ENCODE measurements at regions not wholly inside any gene's neighbourhood (a gene's known extent, or its start where the extent isn't known, plus 50 kb on each side); places are given as distances from the start of the nearest gene placed in this dataset.
A peak's percentile ranks its signal among the peaks of the same experiment; 100 is the strongest.

DNA sequence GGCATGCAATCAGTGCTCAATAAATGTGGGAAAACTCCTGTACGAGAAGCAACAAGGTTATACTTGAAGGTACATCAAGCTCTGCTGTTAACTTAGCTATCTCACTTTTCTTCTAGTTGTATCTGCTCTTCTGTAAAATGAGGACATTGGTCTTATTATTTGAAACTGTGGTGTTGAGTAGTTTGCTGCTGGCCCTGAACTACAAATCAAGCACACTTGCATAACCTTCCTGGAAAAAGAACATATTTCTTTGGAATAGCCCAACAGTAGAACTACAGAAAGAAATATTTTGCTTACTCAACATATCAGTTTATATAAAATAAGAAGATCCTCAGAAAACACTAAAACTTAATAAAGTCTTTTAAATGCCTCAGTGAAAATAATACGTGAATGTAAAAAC lies 203.0 kb downstream of the KCTD12 start:
- Histone ChIP-seq H3K27me3 (no peaks in the 10 kb centered on the region), H3K27ac (no peak overlapping the region), H3K4me1 (peaks cover 0 to 13% (median 11%) of the 10 kb centered on the region in 4 donors), H3K9me3 (no peaks in the 10 kb centered on the region), H3K36me3 (no peaks in the 10 kb centered on the region), H3K4me3 (no peak overlapping the region)
- DNase-seq (no peak), ATAC-seq (ENCODE audit: low FRiP score in 2 of 2) (no peak)
- TF ChIP-seq POLR2A (IDR thresholded peaks at IDR 0.05): no peak
- TF ChIP-seq, protein P1, sequence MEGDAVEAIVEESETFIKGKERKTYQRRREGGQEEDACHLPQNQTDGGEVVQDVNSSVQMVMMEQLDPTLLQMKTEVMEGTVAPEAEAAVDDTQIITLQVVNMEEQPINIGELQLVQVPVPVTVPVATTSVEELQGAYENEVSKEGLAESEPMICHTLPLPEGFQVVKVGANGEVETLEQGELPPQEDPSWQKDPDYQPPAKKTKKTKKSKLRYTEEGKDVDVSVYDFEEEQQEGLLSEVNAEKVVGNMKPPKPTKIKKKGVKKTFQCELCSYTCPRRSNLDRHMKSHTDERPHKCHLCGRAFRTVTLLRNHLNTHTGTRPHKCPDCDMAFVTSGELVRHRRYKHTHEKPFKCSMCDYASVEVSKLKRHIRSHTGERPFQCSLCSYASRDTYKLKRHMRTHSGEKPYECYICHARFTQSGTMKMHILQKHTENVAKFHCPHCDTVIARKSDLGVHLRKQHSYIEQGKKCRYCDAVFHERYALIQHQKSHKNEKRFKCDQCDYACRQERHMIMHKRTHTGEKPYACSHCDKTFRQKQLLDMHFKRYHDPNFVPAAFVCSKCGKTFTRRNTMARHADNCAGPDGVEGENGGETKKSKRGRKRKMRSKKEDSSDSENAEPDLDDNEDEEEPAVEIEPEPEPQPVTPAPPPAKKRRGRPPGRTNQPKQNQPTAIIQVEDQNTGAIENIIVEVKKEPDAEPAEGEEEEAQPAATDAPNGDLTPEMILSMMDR (IDR thresholded peaks at IDR 0.05): no peak
- TF ChIP-seq EP300 (IDR thresholded peaks at IDR 0.05): no peak
- TF ChIP-seq POLR2AphosphoS5 (IDR thresholded peaks at IDR 0.05): no peak
- WGBS, 2 donors: 75 to 89% methylated on average over 2 of the region's 2 CpGs

DNA sequence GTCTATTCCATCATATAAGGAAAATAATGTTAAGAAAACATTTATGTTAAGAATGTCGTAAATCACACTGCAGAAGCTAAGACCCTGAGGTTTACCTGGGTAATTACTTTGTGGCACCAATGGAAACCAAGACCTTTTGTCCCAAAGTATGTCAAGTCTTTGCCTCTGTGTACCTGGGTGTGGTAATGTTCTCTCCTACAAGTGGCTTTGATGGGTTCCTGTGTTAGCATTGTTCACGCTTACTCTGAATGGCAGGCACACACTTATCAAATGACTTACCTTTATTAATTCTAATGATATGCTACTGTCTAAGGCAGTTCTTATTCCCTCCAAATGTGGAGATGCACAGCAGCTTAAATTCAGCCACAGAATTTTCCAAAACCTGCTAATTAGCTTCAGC lies 206.1 kb downstream of the KCTD12 start:
- H3K27ac ChIP-seq: no peak overlapping the region
- H3K4me1 ChIP-seq: peaks cover 0 to 8% (median 4%) of the 10 kb centered on the region in 4 donors
- no peaks in the 10 kb centered on the region for H3K27me3 ChIP-seq
- no peak for DNase-seq
- no peaks in the 10 kb centered on the region for H3K9me3 ChIP-seq
- no peak for ATAC-seq (ENCODE audit: low FRiP score in 2 of 2)
- TF ChIP-seq POLR2AphosphoS5 (IDR thresholded peaks at IDR 0.05) (no peak), POLR2A (IDR thresholded peaks at IDR 0.05) (no peak), EP300 (IDR thresholded peaks at IDR 0.05) (no peak)
- TF ChIP-seq, protein P1 (IDR thresholded peaks at IDR 0.05): no peak
- WGBS, 2 donors: 32 to 60% methylated on average over 2 of the region's 2 CpGs
- H3K4me3 ChIP-seq: no peak overlapping the region
- H3K36me3 ChIP-seq: no peaks in the 10 kb centered on the region

DNA sequence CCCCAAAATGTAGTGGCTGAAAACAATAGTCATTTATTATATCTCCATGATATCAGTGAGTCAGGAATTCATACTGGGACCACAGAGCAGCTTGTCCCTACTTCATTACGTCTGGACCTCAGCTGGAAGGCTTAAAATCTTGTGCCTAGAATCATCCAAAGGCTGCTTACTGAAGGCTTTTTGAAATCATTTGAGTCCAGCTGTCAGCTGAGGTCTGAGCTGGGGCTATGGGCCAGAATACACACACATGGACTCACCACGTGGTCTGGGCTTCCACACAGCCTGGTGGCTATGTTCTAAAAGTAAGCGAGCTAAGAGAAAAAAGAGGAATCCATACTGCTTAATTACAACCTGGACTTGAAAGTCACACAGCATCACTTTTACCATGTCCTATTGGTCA lies 209.2 kb downstream of the KCTD12 start:
- no peak for TF ChIP-seq EP300 (IDR thresholded peaks at IDR 0.05)
- TF ChIP-seq POLR2A (IDR thresholded peaks at IDR 0.05): no peak
- Histone ChIP-seq H3K9me3 (no peaks in the 10 kb centered on the region), H3K27ac (no peak overlapping the region), H3K4me3 (no peak overlapping the region), H3K4me1 (no peaks in the 10 kb centered on the region), H3K27me3 (no peaks in the 10 kb centered on the region), H3K36me3 (no peaks in the 10 kb centered on the region)
- peak in 1 of 2 donors; percentile 69 for ATAC-seq (ENCODE audit: low FRiP score in 2 of 2)
- 71 to 84% methylated on average over 3 of the region's 3 CpGs for WGBS, 2 donors
- no peak for DNase-seq

DNA sequence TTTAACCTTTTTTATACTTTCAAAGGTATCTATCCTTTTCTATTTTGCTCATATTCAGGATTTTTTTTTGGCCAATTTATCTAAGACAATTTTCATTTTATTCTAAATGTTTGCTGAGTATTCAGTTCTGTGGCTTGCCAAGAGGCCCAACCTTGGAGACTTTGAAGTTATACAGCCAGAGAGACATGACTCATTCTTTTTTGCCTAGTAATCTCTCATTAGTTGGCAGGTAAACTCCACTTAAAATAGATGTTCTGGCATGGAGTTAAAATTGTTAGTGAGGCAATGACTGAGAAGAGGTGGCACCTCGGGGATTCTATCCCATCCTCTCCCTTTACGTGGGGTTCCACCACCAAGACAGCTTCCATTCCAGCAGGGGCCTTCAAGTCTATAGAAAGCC lies 213.8 kb downstream of the KCTD12 start:
- H3K4me3 ChIP-seq: no peak overlapping the region
- no peaks in the 10 kb centered on the region for H3K27me3 ChIP-seq
- TF ChIP-seq, protein P1 (IDR thresholded peaks at IDR 0.05): no peak
- TF ChIP-seq POLR2AphosphoS5 (IDR thresholded peaks at IDR 0.05) (no peak), EP300 (IDR thresholded peaks at IDR 0.05) (no peak), POLR2A (IDR thresholded peaks at IDR 0.05) (no peak)
- no peaks in the 10 kb centered on the region for H3K36me3 ChIP-seq
- no peak for DNase-seq
- H3K4me1 ChIP-seq: peaks cover 3 to 11% (median 6%) of the 10 kb centered on the region in 4 donors
- no peaks in the 10 kb centered on the region for H3K9me3 ChIP-seq
- H3K27ac ChIP-seq: no peak overlapping the region
- WGBS, 2 donors: 55 to 70% methylated on average over 2 of the region's 2 CpGs
- ATAC-seq (ENCODE audit: low FRiP score in 2 of 2): peak in 1 of 2 donors; percentile 24

DNA sequence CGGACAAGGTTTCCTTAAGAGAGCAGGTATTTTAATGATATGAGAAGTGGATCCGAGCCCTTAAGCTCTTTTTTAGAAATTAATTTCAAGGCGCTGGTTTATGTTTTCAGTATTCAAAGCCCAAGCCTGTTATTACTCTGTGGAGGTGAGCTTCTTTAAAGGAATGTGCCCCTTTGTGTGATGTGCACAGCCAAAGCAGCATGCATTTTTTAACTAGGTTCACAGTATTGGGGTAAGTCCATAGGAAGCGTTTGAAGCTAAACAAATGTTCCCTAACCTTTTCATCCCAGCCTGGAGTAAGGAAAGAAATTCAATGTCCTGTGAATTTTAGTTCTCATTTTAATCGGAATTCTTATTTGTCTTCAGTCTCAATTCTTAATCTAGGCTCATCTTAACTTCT lies 217.5 kb downstream of the KCTD12 start:
- Histone ChIP-seq H3K27me3 (no peaks in the 10 kb centered on the region), H3K4me1 (peaks cover 8 to 18% (median 9%) of the 10 kb centered on the region in 4 donors), H3K36me3 (no peaks in the 10 kb centered on the region), H3K9me3 (no peaks in the 10 kb centered on the region), H3K4me3 (no peak overlapping the region), H3K27ac (no peak overlapping the region)
- no peak for ATAC-seq (ENCODE audit: low FRiP score in 2 of 2)
- no peak for DNase-seq
- TF ChIP-seq POLR2A (IDR thresholded peaks at IDR 0.05): no peak
- no peak for TF ChIP-seq EP300 (IDR thresholded peaks at IDR 0.05)
- no peak for TF ChIP-seq POLR2AphosphoS5 (IDR thresholded peaks at IDR 0.05)
- TF ChIP-seq, protein P1 (IDR thresholded peaks at IDR 0.05): no peak
- 85 to 88% methylated on average over 5 of the region's 5 CpGs for WGBS, 2 donors

All from upper lobe of left lung (tissue), 6 donors.